Activated naive CD4-positive, alpha-beta T cell treated with anti-CD3 and anti-CD28 coated beads, Interleukin-2, amount 10 ng/mL, durations not matched to agents 7 days and 5 days (primary cell): ENCODE measurements at regions not wholly inside any gene's neighbourhood (a gene's known extent, or its start where the extent isn't known, plus 50 kb on each side); places are given as distances from the start of the nearest gene placed in this dataset.
"Not testable (repeated sequence)": the region's sequence is repeated elsewhere in the genome, so short reads cannot be mapped to it uniquely, and the experiment has no call there.

Experiments
- CTCF ChIA-PET: fragments of 350-600 bp; sonication (Branson Sonifier 250); formaldehyde crosslinking; loops from one replicate; lab custom pipeline; 2021; ENCODE audit warnings: antibody characterized with exemption; lab: Charles Lee
- DNase-seq: peaks from one replicate; pipeline ENCODE4 v3.0.0-alpha.2; 2020
- H3K27ac Mint-ChIP-seq: one replicate; pipeline ENCODE4 v1.8.0; 2021; ENCODE audit warnings: mild to moderate bottlenecking, moderate library complexity, mixed read lengths
- H3K27me3 Mint-ChIP-seq: one replicate; pipeline ENCODE4 v1.8.0; 2021; ENCODE audit warnings: mild to moderate bottlenecking, mixed read lengths
- H3K36me3 Mint-ChIP-seq: one replicate; pipeline ENCODE4 v1.8.0; 2021; ENCODE audit warnings: mixed read lengths
- H3K4me1 Mint-ChIP-seq: one replicate; pipeline ENCODE4 v1.8.0; 2021; ENCODE audit warnings: mixed read lengths
- H3K4me3 Mint-ChIP-seq: one replicate; pipeline ENCODE4 v1.8.0; 2021; ENCODE audit warnings: mild to moderate bottlenecking, moderate library complexity, mixed read lengths
- H3K9me3 Mint-ChIP-seq: one replicate; pipeline ENCODE4 v1.8.0; 2021; ENCODE audit warnings: mixed read lengths

- Mint-ChIP-seq H3K27ac (no peak overlapping the region), H3K36me3 (no peaks in the 10 kb centered on the region), H3K9me3 (no peaks in the 10 kb centered on the region), H3K27me3 (peaks cover 4% of the 10 kb centered on the region), H3K4me1 (peaks cover 5% of the 10 kb centered on the region), H3K4me3 (no peak overlapping the region)
- CTCF ChIA-PET = interaction anchor here (1.2 kb wide), 1 partner anchor 29 kb away, joined by 3 read pairs; no protein-coding TSS in a partner anchor
- DNase-seq = no peak
These were observed 197.8 kb downstream of the DMAC1 start for GRCh38 chr9:7601739-7602138.

GRCh38 chr9:7597716-7598115 is 201.9 kb downstream of the DMAC1 start:
- Mint-ChIP-seq H3K36me3 (peaks cover 3% of the 10 kb centered on the region), H3K27me3 (peaks cover 10% of the 10 kb centered on the region), H3K27ac (no peak overlapping the region), H3K4me3 (no peak overlapping the region), H3K4me1 (peaks cover 11% of the 10 kb centered on the region), H3K9me3 (peaks cover 17% of the 10 kb centered on the region)
- CTCF ChIA-PET = no interaction called here
- no peak for DNase-seq

- Mint-ChIP-seq H3K27ac (no peak overlapping the region), H3K4me3 (no peak overlapping the region), H3K27me3 (peaks cover 11% of the 10 kb centered on the region), H3K36me3 (peaks cover 3% of the 10 kb centered on the region), H3K4me1 (peaks cover 10% of the 10 kb centered on the region), H3K9me3 (peaks cover 17% of the 10 kb centered on the region)
- no peak for DNase-seq
- CTCF ChIA-PET = interaction anchor here (1.2 kb wide), 1 partner anchor 21 kb away, joined by 3 read pairs; no protein-coding TSS in a partner anchor
These were observed 207.0 kb downstream of the DMAC1 start for GRCh38 chr9:7592321-7593316.

GRCh38 chr9:7591501-7591900 is 208.1 kb downstream of the DMAC1 start:
- Mint-ChIP-seq H3K4me1 (peaks cover 7% of the 10 kb centered on the region), H3K36me3 (peaks cover 3% of the 10 kb centered on the region), H3K27ac (no peak overlapping the region), H3K4me3 (no peak overlapping the region), H3K27me3 (peaks cover 11% of the 10 kb centered on the region), H3K9me3 (peaks cover 17% of the 10 kb centered on the region)
- CTCF ChIA-PET = interaction anchor here (1.2 kb wide), 1 partner anchor 20 kb away, joined by 3 read pairs; no protein-coding TSS in a partner anchor
- DNase-seq = no peak

GRCh38 chr9:7580568-7580967 is 219.0 kb downstream of the DMAC1 start:
- no peaks in the 10 kb centered on the region for H3K27me3 Mint-ChIP-seq
- H3K27ac Mint-ChIP-seq = no peak overlapping the region
- no peak for DNase-seq
- no peaks in the 10 kb centered on the region for H3K4me1 Mint-ChIP-seq
- no peak overlapping the region for H3K4me3 Mint-ChIP-seq
- peaks cover 2% of the 10 kb centered on the region for H3K9me3 Mint-ChIP-seq
- CTCF ChIA-PET = no interaction called here
- no peaks in the 10 kb centered on the region for H3K36me3 Mint-ChIP-seq

- Mint-ChIP-seq H3K9me3 (peaks cover 1% of the 10 kb centered on the region), H3K4me3 (no peak overlapping the region), H3K36me3 (no peaks in the 10 kb centered on the region), H3K27ac (no peak overlapping the region), H3K4me1 (no peaks in the 10 kb centered on the region), H3K27me3 (no peaks in the 10 kb centered on the region)
- DNase-seq = no peak
- CTCF ChIA-PET = no interaction called here
These were observed 220.2 kb downstream of the DMAC1 start for GRCh38 chr9:7579351-7579750.

- Mint-ChIP-seq H3K27ac (no peak overlapping the region), H3K9me3 (no peaks in the 10 kb centered on the region), H3K27me3 (no peaks in the 10 kb centered on the region), H3K4me1 (no peaks in the 10 kb centered on the region), H3K4me3 (no peak overlapping the region), H3K36me3 (no peaks in the 10 kb centered on the region)
- no peak for DNase-seq
- CTCF ChIA-PET = no interaction called here
These were observed 220.6 kb downstream of the DMAC1 start for GRCh38 chr9:7578951-7579350.

GRCh38 chr9:7570107-7570720 is 229.4 kb downstream of the DMAC1 start:
- Mint-ChIP-seq H3K9me3 (no peaks in the 10 kb centered on the region), H3K4me1 (no peaks in the 10 kb centered on the region), H3K36me3 (no peaks in the 10 kb centered on the region), H3K27ac (no peak overlapping the region), H3K27me3 (peaks cover 6% of the 10 kb centered on the region), H3K4me3 (no peak overlapping the region)
- peak; percentile 76 for DNase-seq
- CTCF ChIA-PET = interaction anchor here (1.0 to 2.2 kb wide), 10 partner anchors 12 to 636 kb away, joined by 3 to 12 read pairs (median 3); no protein-coding TSS in a partner anchor

GRCh38 chr9:7567687-7568086 is 231.9 kb downstream of the DMAC1 start:
- Mint-ChIP-seq H3K27me3 (peaks cover 9% of the 10 kb centered on the region), H3K4me3 (no peak overlapping the region), H3K36me3 (no peaks in the 10 kb centered on the region), H3K9me3 (no peaks in the 10 kb centered on the region), H3K27ac (no peak overlapping the region), H3K4me1 (no peaks in the 10 kb centered on the region)
- DNase-seq = no peak
- CTCF ChIA-PET = interaction anchor here (0.6 kb wide), 1 partner anchor 1005 kb away, joined by 4 read pairs; no protein-coding TSS in a partner anchor

GRCh38 chr9:7561527-7562080 is 238.0 kb downstream of the DMAC1 start:
- no peak for DNase-seq
- H3K9me3 Mint-ChIP-seq = no peaks in the 10 kb centered on the region
- no peaks in the 10 kb centered on the region for H3K36me3 Mint-ChIP-seq
- no peak overlapping the region for H3K27ac Mint-ChIP-seq
- peaks cover 4% of the 10 kb centered on the region for H3K27me3 Mint-ChIP-seq
- CTCF ChIA-PET = no interaction called here
- no peak overlapping the region for H3K4me3 Mint-ChIP-seq
- no peaks in the 10 kb centered on the region for H3K4me1 Mint-ChIP-seq

GRCh38 chr9:7560669-7561305 is 238.8 kb downstream of the DMAC1 start:
- peaks cover 4% of the 10 kb centered on the region for H3K27me3 Mint-ChIP-seq
- CTCF ChIA-PET = no interaction called here

GRCh38 chr9:7554699-7555098 is 244.9 kb downstream of the DMAC1 start:
- Mint-ChIP-seq H3K27ac (no peak overlapping the region), H3K4me3 (no peak overlapping the region), H3K4me1 (no peaks in the 10 kb centered on the region), H3K36me3 (no peaks in the 10 kb centered on the region), H3K9me3 (no peaks in the 10 kb centered on the region), H3K27me3 (peaks cover 3% of the 10 kb centered on the region)
- no peak for DNase-seq
- CTCF ChIA-PET = no interaction called here

More at GRCh38 chr9:7560669-7561305, 238.8 kb downstream of the DMAC1 start:
- Mint-ChIP-seq H3K27ac (no peak overlapping the region), H3K4me1 (no peaks in the 10 kb centered on the region), H3K36me3 (no peaks in the 10 kb centered on the region), H3K4me3 (no peak overlapping the region), H3K9me3 (no peaks in the 10 kb centered on the region)
- no peak for DNase-seq

- H3K27ac Mint-ChIP-seq, CTCF ChIA-PET, H3K9me3 Mint-ChIP-seq, H3K36me3 Mint-ChIP-seq, H3K4me1 Mint-ChIP-seq, H3K4me3 Mint-ChIP-seq, DNase-seq: not testable (repeated sequence)
- peaks cover 10% of the 10 kb centered on the region for H3K27me3 Mint-ChIP-seq
These were observed 246.9 kb downstream of the DMAC1 start for GRCh38 chr9:7552706-7553105.

GRCh38 chr9:7549249-7549648 is 250.3 kb downstream of the DMAC1 start:
- CTCF ChIA-PET = no interaction called here
- no peak overlapping the region for H3K4me3 Mint-ChIP-seq

More at GRCh38 chr9:7549249-7549648, 250.3 kb downstream of the DMAC1 start:
- no peak for DNase-seq
- H3K9me3 Mint-ChIP-seq = no peaks in the 10 kb centered on the region
- no peaks in the 10 kb centered on the region for H3K4me1 Mint-ChIP-seq
- no peak overlapping the region for H3K27ac Mint-ChIP-seq
- no peaks in the 10 kb centered on the region for H3K36me3 Mint-ChIP-seq
- peaks cover 14% of the 10 kb centered on the region for H3K27me3 Mint-ChIP-seq
